ENCODE measurements at regions not wholly inside any gene's neighbourhood (a gene's known extent, or its start where the extent isn't known, plus 50 kb on each side); places are given as distances from the start of the nearest gene placed in this dataset.

DNA sequence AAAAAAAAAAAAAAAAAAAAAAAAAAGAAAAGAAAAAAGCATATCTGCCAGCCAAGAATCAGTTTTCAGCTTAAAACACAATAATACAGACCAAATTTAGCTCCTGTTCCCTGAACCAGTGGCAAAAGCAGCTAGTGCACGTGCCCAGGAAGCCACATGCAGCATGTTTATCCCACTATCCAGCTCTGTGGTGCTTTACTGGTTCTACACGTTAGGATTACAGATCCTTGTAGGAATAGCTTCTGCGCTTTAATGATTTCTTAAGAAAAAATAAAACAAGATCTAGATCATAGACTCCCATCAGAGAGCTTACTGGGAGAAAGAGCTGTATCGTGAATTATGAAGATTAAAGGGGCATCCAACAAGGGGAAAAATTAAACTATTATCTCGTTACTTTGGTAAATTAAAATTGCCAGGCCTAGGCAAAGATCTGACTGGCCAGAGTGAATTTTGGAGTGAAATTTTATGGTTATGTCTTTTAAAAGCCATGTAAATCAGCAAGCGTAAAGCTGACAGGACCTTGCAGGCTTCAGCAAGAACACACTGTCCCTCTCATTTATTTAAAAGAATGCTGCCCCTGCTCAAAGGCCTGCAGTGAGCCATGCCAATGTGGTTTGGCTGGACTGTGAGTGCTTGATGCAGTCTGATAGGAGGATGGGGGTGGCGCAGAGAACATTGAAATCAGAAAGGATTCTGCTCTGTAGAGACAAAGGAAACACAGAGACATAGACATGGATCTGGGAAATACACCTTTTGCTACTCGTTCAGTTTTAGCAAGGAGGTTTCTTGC lies 177.3 kb upstream of the PHYHIPL start:
- DNase-seq (ENCODE audit: low spot score) (no peak), ATAC-seq (no peak)
- POLR2A ChIA-PET: no interaction called here
- Mint-ChIP-seq H3K27me3 (ENCODE audit: low read depth) (no peaks in the 10 kb centered on the region), H3K36me3 (no peaks in the 10 kb centered on the region), H3K27ac (no peak overlapping the region), H3K4me3 (no peak overlapping the region), H3K9me3 (no peaks in the 10 kb centered on the region), H3K4me1 (no peaks in the 10 kb centered on the region; the same call in 1 of the 2 replicates)
- TF ChIP-seq, protein P1, sequence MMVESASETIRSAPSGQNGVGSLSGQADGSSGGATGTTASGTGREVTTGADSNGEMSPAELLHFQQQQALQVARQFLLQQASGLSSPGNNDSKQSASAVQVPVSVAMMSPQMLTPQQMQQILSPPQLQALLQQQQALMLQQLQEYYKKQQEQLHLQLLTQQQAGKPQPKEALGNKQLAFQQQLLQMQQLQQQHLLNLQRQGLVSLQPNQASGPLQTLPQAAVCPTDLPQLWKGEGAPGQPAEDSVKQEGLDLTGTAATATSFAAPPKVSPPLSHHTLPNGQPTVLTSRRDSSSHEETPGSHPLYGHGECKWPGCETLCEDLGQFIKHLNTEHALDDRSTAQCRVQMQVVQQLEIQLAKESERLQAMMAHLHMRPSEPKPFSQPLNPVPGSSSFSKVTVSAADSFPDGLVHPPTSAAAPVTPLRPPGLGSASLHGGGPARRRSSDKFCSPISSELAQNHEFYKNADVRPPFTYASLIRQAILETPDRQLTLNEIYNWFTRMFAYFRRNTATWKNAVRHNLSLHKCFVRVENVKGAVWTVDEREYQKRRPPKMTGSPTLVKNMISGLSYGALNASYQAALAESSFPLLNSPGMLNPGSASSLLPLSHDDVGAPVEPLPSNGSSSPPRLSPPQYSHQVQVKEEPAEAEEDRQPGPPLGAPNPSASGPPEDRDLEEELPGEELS (CRISPR knock-in tag; IDR thresholded peaks at IDR 0.05): no peak
- TF ChIP-seq GABPB1 (CRISPR knock-in tag; IDR thresholded peaks at IDR 0.05) (no peak), ZNF138 (CRISPR knock-in tag; conservative IDR thresholded peaks at IDR 0.05) (no peak), KAT7 (CRISPR knock-in tag; IDR thresholded peaks at IDR 0.05; ENCODE audit: borderline replicate concordance) (no peak), IRF2 (CRISPR knock-in tag; IDR thresholded peaks at IDR 0.05; ENCODE audit: borderline replicate concordance, low read depth) (no peak), RORB (CRISPR knock-in tag; IDR thresholded peaks at IDR 0.05) (no peak), ZNF263 (CRISPR knock-in tag; IDR thresholded peaks at IDR 0.05; ENCODE audit: low read depth) (no peak), ZNF423 (CRISPR knock-in tag; IDR thresholded peaks at IDR 0.05) (no peak), JUN (CRISPR knock-in tag; IDR thresholded peaks at IDR 0.05) (no peak), NFYB (CRISPR knock-in tag; conservative IDR thresholded peaks at IDR 0.05; ENCODE audit: low read depth) (no peak), FOXJ3 (CRISPR knock-in tag; IDR thresholded peaks at IDR 0.05; ENCODE audit: borderline replicate concordance) (no peak), ZNF416 (CRISPR knock-in tag; IDR thresholded peaks at IDR 0.05) (no peak)
- TF ChIP-seq, protein P2, sequence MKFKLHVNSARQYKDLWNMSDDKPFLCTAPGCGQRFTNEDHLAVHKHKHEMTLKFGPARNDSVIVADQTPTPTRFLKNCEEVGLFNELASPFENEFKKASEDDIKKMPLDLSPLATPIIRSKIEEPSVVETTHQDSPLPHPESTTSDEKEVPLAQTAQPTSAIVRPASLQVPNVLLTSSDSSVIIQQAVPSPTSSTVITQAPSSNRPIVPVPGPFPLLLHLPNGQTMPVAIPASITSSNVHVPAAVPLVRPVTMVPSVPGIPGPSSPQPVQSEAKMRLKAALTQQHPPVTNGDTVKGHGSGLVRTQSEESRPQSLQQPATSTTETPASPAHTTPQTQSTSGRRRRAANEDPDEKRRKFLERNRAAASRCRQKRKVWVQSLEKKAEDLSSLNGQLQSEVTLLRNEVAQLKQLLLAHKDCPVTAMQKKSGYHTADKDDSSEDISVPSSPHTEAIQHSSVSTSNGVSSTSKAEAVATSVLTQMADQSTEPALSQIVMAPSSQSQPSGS (CRISPR knock-in tag; IDR thresholded peaks at IDR 0.05; ENCODE audit: borderline replicate concordance, low read depth): no peak
- TF ChIP-seq, protein P3, sequence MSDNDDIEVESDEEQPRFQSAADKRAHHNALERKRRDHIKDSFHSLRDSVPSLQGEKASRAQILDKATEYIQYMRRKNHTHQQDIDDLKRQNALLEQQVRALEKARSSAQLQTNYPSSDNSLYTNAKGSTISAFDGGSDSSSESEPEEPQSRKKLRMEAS (CRISPR knock-in tag; IDR thresholded peaks at IDR 0.05): no peak
- TF ChIP-seq, protein P4, sequence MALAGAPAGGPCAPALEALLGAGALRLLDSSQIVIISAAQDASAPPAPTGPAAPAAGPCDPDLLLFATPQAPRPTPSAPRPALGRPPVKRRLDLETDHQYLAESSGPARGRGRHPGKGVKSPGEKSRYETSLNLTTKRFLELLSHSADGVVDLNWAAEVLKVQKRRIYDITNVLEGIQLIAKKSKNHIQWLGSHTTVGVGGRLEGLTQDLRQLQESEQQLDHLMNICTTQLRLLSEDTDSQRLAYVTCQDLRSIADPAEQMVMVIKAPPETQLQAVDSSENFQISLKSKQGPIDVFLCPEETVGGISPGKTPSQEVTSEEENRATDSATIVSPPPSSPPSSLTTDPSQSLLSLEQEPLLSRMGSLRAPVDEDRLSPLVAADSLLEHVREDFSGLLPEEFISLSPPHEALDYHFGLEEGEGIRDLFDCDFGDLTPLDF (CRISPR knock-in tag; IDR thresholded peaks at IDR 0.05): no peak
- TF ChIP-seq, protein P5, sequence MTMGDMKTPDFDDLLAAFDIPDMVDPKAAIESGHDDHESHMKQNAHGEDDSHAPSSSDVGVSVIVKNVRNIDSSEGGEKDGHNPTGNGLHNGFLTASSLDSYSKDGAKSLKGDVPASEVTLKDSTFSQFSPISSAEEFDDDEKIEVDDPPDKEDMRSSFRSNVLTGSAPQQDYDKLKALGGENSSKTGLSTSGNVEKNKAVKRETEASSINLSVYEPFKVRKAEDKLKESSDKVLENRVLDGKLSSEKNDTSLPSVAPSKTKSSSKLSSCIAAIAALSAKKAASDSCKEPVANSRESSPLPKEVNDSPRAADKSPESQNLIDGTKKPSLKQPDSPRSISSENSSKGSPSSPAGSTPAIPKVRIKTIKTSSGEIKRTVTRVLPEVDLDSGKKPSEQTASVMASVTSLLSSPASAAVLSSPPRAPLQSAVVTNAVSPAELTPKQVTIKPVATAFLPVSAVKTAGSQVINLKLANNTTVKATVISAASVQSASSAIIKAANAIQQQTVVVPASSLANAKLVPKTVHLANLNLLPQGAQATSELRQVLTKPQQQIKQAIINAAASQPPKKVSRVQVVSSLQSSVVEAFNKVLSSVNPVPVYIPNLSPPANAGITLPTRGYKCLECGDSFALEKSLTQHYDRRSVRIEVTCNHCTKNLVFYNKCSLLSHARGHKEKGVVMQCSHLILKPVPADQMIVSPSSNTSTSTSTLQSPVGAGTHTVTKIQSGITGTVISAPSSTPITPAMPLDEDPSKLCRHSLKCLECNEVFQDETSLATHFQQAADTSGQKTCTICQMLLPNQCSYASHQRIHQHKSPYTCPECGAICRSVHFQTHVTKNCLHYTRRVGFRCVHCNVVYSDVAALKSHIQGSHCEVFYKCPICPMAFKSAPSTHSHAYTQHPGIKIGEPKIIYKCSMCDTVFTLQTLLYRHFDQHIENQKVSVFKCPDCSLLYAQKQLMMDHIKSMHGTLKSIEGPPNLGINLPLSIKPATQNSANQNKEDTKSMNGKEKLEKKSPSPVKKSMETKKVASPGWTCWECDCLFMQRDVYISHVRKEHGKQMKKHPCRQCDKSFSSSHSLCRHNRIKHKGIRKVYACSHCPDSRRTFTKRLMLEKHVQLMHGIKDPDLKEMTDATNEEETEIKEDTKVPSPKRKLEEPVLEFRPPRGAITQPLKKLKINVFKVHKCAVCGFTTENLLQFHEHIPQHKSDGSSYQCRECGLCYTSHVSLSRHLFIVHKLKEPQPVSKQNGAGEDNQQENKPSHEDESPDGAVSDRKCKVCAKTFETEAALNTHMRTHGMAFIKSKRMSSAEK (CRISPR knock-in tag; IDR thresholded peaks at IDR 0.05; ENCODE audit: borderline replicate concordance): no peak
- CTCF ChIA-PET: interaction anchor here (0.6 kb wide), 1 partner anchor 47 kb away, joined by 3 read pairs; no protein-coding TSS in a partner anchor
